ENCODE measurements at regions not wholly inside any gene's neighbourhood (a gene's known extent, or its start where the extent isn't known, plus 50 kb on each side); places are given as distances from the start of the nearest gene placed in this dataset.

- Histone ChIP-seq H3K4me1 (ENCODE audit: insufficient read depth, low read length) (no peaks in the 10 kb centered on the region), H3K27ac (ENCODE audit: low read depth, low read length) (no peak overlapping the region), H3K27me3 (ENCODE audit: control insufficient read depth in 1 of 2, insufficient read depth in 2 of 2, low read length in 2 of 2) (no peaks in the 10 kb centered on the region), H3K4me3 (ENCODE audit: low read depth in 1 of 2, low read length in 2 of 2) (no peak overlapping the region), H3K9ac (ENCODE audit: low read length) (no peak overlapping the region), H3K9me3 (ENCODE audit: low read length) (no peaks in the 10 kb centered on the region), H3K36me3 (ENCODE audit: insufficient read depth, low read length) (no peaks in the 10 kb centered on the region)
These were observed 349.0 kb downstream of the MCTP2 start for GRCh38 chr15:94580211-94580885.

- no peak overlapping the region for H3K4me3 ChIP-seq (ENCODE audit: low read depth in 1 of 2, low read length in 2 of 2)
- no peak overlapping the region for H3K27ac ChIP-seq (ENCODE audit: low read depth, low read length)
- no peak overlapping the region for H3K9ac ChIP-seq (ENCODE audit: low read length)
- H3K27me3 ChIP-seq (ENCODE audit: control insufficient read depth in 1 of 2, insufficient read depth in 2 of 2, low read length in 2 of 2): no peaks in the 10 kb centered on the region
- H3K9me3 ChIP-seq (ENCODE audit: low read length): no peaks in the 10 kb centered on the region
- H3K36me3 ChIP-seq (ENCODE audit: insufficient read depth, low read length): no peaks in the 10 kb centered on the region
- no peaks in the 10 kb centered on the region for H3K4me1 ChIP-seq (ENCODE audit: insufficient read depth, low read length)
These were observed 351.0 kb downstream of the MCTP2 start for GRCh38 chr15:94582368-94582767.

- Histone ChIP-seq H3K4me1 (ENCODE audit: insufficient read depth, low read length) (no peaks in the 10 kb centered on the region), H3K9me3 (ENCODE audit: low read length) (no peaks in the 10 kb centered on the region), H3K4me3 (ENCODE audit: low read depth in 1 of 2, low read length in 2 of 2) (no peak overlapping the region), H3K27ac (ENCODE audit: low read depth, low read length) (no peak overlapping the region), H3K27me3 (ENCODE audit: control insufficient read depth in 1 of 2, insufficient read depth in 2 of 2, low read length in 2 of 2) (no peaks in the 10 kb centered on the region), H3K9ac (ENCODE audit: low read length) (no peak overlapping the region), H3K36me3 (ENCODE audit: insufficient read depth, low read length) (no peaks in the 10 kb centered on the region)
These were observed 353.5 kb downstream of the MCTP2 start for GRCh38 chr15:94584833-94585244.

- no peak overlapping the region for H3K9ac ChIP-seq (ENCODE audit: low read length)
- H3K9me3 ChIP-seq (ENCODE audit: low read length): no peaks in the 10 kb centered on the region
- no peak overlapping the region for H3K27ac ChIP-seq (ENCODE audit: low read depth, low read length)
These were observed 354.7 kb downstream of the MCTP2 start for GRCh38 chr15:94586099-94586498.

GRCh38 chr15:94587113-94587512 lies 355.8 kb downstream of the MCTP2 start:
- no peaks in the 10 kb centered on the region for H3K4me1 ChIP-seq (ENCODE audit: insufficient read depth, low read length)
- H3K9me3 ChIP-seq (ENCODE audit: low read length): no peaks in the 10 kb centered on the region
- no peak overlapping the region for H3K4me3 ChIP-seq (ENCODE audit: low read depth in 1 of 2, low read length in 2 of 2)
- no peak overlapping the region for H3K27ac ChIP-seq (ENCODE audit: low read depth, low read length)
- no peak overlapping the region for H3K9ac ChIP-seq (ENCODE audit: low read length)
- no peaks in the 10 kb centered on the region for H3K36me3 ChIP-seq (ENCODE audit: insufficient read depth, low read length)
- H3K27me3 ChIP-seq (ENCODE audit: control insufficient read depth in 1 of 2, insufficient read depth in 2 of 2, low read length in 2 of 2): no peaks in the 10 kb centered on the region

More at GRCh38 chr15:94586099-94586498, 354.7 kb downstream of the MCTP2 start:
- no peaks in the 10 kb centered on the region for H3K4me1 ChIP-seq (ENCODE audit: insufficient read depth, low read length)
- no peaks in the 10 kb centered on the region for H3K27me3 ChIP-seq (ENCODE audit: control insufficient read depth in 1 of 2, insufficient read depth in 2 of 2, low read length in 2 of 2)
- no peaks in the 10 kb centered on the region for H3K36me3 ChIP-seq (ENCODE audit: insufficient read depth, low read length)
- no peak overlapping the region for H3K4me3 ChIP-seq (ENCODE audit: low read depth in 1 of 2, low read length in 2 of 2)

- no peaks in the 10 kb centered on the region for H3K36me3 ChIP-seq (ENCODE audit: insufficient read depth, low read length)
- peaks cover 3% of the 10 kb centered on the region for H3K9me3 ChIP-seq (ENCODE audit: low read length)
- H3K4me3 ChIP-seq (ENCODE audit: low read depth in 1 of 2, low read length in 2 of 2): no peak overlapping the region
- H3K9ac ChIP-seq (ENCODE audit: low read length): no peak overlapping the region
- H3K27ac ChIP-seq (ENCODE audit: low read depth, low read length): no peak overlapping the region
- H3K27me3 ChIP-seq (ENCODE audit: control insufficient read depth in 1 of 2, insufficient read depth in 2 of 2, low read length in 2 of 2): no peaks in the 10 kb centered on the region
- no peaks in the 10 kb centered on the region for H3K4me1 ChIP-seq (ENCODE audit: insufficient read depth, low read length)
These were observed 357.6 kb downstream of the MCTP2 start for GRCh38 chr15:94588993-94589392.

- Histone ChIP-seq H3K36me3 (ENCODE audit: insufficient read depth, low read length) (no peaks in the 10 kb centered on the region), H3K4me1 (ENCODE audit: insufficient read depth, low read length) (no peaks in the 10 kb centered on the region), H3K4me3 (ENCODE audit: low read depth in 1 of 2, low read length in 2 of 2) (no peak overlapping the region), H3K9ac (ENCODE audit: low read length) (no peak overlapping the region), H3K27me3 (ENCODE audit: control insufficient read depth in 1 of 2, insufficient read depth in 2 of 2, low read length in 2 of 2) (no peaks in the 10 kb centered on the region), H3K9me3 (ENCODE audit: low read length) (peaks cover 3% of the 10 kb centered on the region), H3K27ac (ENCODE audit: low read depth, low read length) (no peak overlapping the region)
These were observed 361.1 kb downstream of the MCTP2 start for GRCh38 chr15:94592495-94592894.

- Histone ChIP-seq H3K36me3 (ENCODE audit: insufficient read depth, low read length) (no peaks in the 10 kb centered on the region), H3K9ac (ENCODE audit: low read length) (no peak overlapping the region), H3K4me3 (ENCODE audit: low read depth in 1 of 2, low read length in 2 of 2) (no peak overlapping the region), H3K4me1 (ENCODE audit: insufficient read depth, low read length) (no peaks in the 10 kb centered on the region), H3K27me3 (ENCODE audit: control insufficient read depth in 1 of 2, insufficient read depth in 2 of 2, low read length in 2 of 2) (no peaks in the 10 kb centered on the region), H3K27ac (ENCODE audit: low read depth, low read length) (no peak overlapping the region), H3K9me3 (ENCODE audit: low read length) (peaks cover 3% of the 10 kb centered on the region)
These were observed 365.3 kb downstream of the MCTP2 start for GRCh38 chr15:94596707-94597106.

- Histone ChIP-seq H3K9ac (ENCODE audit: low read length) (no peak overlapping the region), H3K4me1 (ENCODE audit: insufficient read depth, low read length) (no peaks in the 10 kb centered on the region), H3K9me3 (ENCODE audit: low read length) (no peaks in the 10 kb centered on the region), H3K27ac (ENCODE audit: low read depth, low read length) (no peak overlapping the region), H3K27me3 (ENCODE audit: control insufficient read depth in 1 of 2, insufficient read depth in 2 of 2, low read length in 2 of 2) (no peaks in the 10 kb centered on the region), H3K36me3 (ENCODE audit: insufficient read depth, low read length) (no peaks in the 10 kb centered on the region), H3K4me3 (ENCODE audit: low read depth in 1 of 2, low read length in 2 of 2) (no peak overlapping the region)
These were observed 369.1 kb downstream of the MCTP2 start for GRCh38 chr15:94600505-94600904.

GRCh38 chr15:94602754-94603470 lies 371.6 kb downstream of the MCTP2 start:
- Histone ChIP-seq H3K9ac (ENCODE audit: low read length) (no peak overlapping the region), H3K9me3 (ENCODE audit: low read length) (no peaks in the 10 kb centered on the region), H3K27me3 (ENCODE audit: control insufficient read depth in 1 of 2, insufficient read depth in 2 of 2, low read length in 2 of 2) (no peaks in the 10 kb centered on the region), H3K27ac (ENCODE audit: low read depth, low read length) (no peak overlapping the region), H3K4me3 (ENCODE audit: low read depth in 1 of 2, low read length in 2 of 2) (no peak overlapping the region), H3K4me1 (ENCODE audit: insufficient read depth, low read length) (no peaks in the 10 kb centered on the region), H3K36me3 (ENCODE audit: insufficient read depth, low read length) (no peaks in the 10 kb centered on the region)

- Histone ChIP-seq H3K4me1 (ENCODE audit: insufficient read depth, low read length) (no peaks in the 10 kb centered on the region), H3K27ac (ENCODE audit: low read depth, low read length) (no peak overlapping the region), H3K4me3 (ENCODE audit: low read depth in 1 of 2, low read length in 2 of 2) (no peak overlapping the region), H3K9ac (ENCODE audit: low read length) (no peak overlapping the region), H3K27me3 (ENCODE audit: control insufficient read depth in 1 of 2, insufficient read depth in 2 of 2, low read length in 2 of 2) (no peaks in the 10 kb centered on the region), H3K9me3 (ENCODE audit: low read length) (no peaks in the 10 kb centered on the region), H3K36me3 (ENCODE audit: insufficient read depth, low read length) (no peaks in the 10 kb centered on the region)
These were observed 374.9 kb downstream of the MCTP2 start for GRCh38 chr15:94606286-94606685.

- Histone ChIP-seq H3K36me3 (ENCODE audit: insufficient read depth, low read length) (no peaks in the 10 kb centered on the region), H3K27me3 (ENCODE audit: control insufficient read depth in 1 of 2, insufficient read depth in 2 of 2, low read length in 2 of 2) (no peaks in the 10 kb centered on the region), H3K27ac (ENCODE audit: low read depth, low read length) (no peak overlapping the region), H3K9ac (ENCODE audit: low read length) (no peak overlapping the region), H3K4me3 (ENCODE audit: low read depth in 1 of 2, low read length in 2 of 2) (no peak overlapping the region), H3K4me1 (ENCODE audit: insufficient read depth, low read length) (no peaks in the 10 kb centered on the region), H3K9me3 (ENCODE audit: low read length) (no peaks in the 10 kb centered on the region)
These were observed 375.9 kb downstream of the MCTP2 start for GRCh38 chr15:94607176-94607654.

Data from muscle layer of colon (tissue), 2 donors.